Natural killer cell treated with Interleukin-12 subunit alpha and Interleukin-12 subunit beta and Interleukin-15 and Interleukin-18, amount 100 ng/mL, for 72 hours (primary cell): ENCODE measurements at regions not wholly inside any gene's neighbourhood (a gene's known extent, or its start where the extent isn't known, plus 50 kb on each side); places are given as distances from the start of the nearest gene placed in this dataset.

ENCODE experiments used
- ATAC-seq, 2 donors: fragments of 150-1000 bp; cut with Tn5 transposase in 1 of 2; sonication (Bioruptor Pico), chemical (Tn5 transposase) in 1 of 2; 2 replicates each; pipeline ENCODE4 v1.10.0; 2021
- DNase-seq: peaks from one replicate; pipeline ENCODE4 v3.0.0; 2022; ENCODE audit warnings: low spot score
- H3K27ac Mint-ChIP-seq, 2 donors: 1 replicate in 1 of 2; 2 replicates in 1 of 2; pipeline ENCODE4 v1.8.0; 2022; ENCODE audit warnings: mixed read lengths in 2 of 2, mild to moderate bottlenecking in 1 of 2, moderate library complexity in 1 of 2
- H3K27me3 Mint-ChIP-seq, 2 donors: 1 replicate in 1 of 2; 2 replicates in 1 of 2; pipeline ENCODE4 v1.8.0; 2022; ENCODE audit warnings: mixed read lengths in 2 of 2
- H3K36me3 Mint-ChIP-seq: one replicate; pipeline ENCODE4 v1.8.0; 2022; ENCODE audit warnings: mixed read lengths
- H3K4me1 Mint-ChIP-seq, 2 donors: 1 replicate in 1 of 2; 2 replicates in 1 of 2; pipeline ENCODE4 v1.8.0; 2022; ENCODE audit warnings: low read depth in 2 of 2, mixed read lengths in 2 of 2, mild to moderate bottlenecking in 1 of 2
- H3K4me3 Mint-ChIP-seq: one replicate; pipeline ENCODE4 v1.8.0; 2022; ENCODE audit warnings: mixed read lengths
- H3K9me3 Mint-ChIP-seq: 2 replicates; pipeline ENCODE4 v1.8.0; 2022; ENCODE audit warnings: mixed read lengths

DNA sequence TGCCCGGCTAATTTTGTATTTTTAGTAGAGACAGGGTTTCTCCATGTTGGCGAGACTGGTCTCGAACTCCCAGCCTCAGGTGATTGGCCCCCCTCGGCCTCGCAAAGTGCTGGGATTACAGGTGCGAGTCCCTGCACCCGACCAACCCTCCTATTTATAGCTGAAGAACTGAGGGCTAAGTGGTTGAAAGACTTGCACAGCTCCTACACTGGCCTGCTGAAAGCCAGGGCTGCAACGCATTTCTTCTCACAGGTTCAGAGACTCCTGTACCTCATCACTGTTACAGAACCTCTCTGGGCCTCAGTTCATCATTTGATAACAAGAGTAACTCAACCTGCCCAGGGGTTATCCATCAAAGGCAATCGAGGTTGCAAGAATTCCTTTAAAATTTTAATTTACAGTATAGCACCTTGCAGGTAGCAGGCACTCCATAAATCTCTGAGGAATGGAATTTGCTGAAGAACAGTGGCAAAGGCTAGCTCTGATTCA, 626.5 kb upstream of the TBL1XR1 start:
- Mint-ChIP-seq H3K4me1 (peaks cover 10% of the 10 kb centered on the region in 2 donors), H3K27me3 (no peaks in the 10 kb centered on the region), H3K27ac (no peak overlapping the region), H3K4me3 (no peak overlapping the region), H3K9me3 (no peaks in the 10 kb centered on the region), H3K36me3 (no peaks in the 10 kb centered on the region)
- DNase-seq (no peak), ATAC-seq (no peak)

DNA sequence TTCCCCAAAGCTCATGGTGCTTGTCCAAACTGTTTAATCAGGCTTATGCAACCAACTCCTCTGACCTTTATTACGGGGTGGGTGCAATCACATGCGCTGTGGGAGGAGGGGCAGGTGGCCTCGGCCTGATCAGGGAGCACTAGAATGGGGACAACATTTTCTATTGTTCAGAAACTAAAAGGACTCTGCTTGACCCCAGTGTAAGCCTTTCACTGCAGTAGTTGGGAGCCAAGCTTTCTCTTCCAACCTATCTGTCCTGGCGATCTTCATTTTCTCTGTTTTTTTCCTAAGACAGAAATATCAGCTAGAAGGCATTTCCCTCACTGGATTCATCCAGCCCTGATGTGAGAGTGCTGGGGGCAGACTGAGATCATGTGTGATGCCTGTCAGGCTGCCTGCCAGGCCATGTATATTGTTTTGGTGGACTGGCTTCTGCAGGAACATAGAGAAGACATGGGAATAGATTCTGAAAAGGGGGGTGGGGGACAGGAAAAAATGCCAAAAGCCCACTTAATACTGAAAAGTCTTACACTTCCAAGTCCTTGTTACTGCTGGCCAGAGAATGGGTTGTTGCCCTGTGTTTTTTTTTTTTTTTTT, 627.0 kb upstream of the TBL1XR1 start:
- Mint-ChIP-seq H3K27ac (no peak overlapping the region), H3K4me1 (peaks cover 10% of the 10 kb centered on the region in 2 donors), H3K27me3 (no peaks in the 10 kb centered on the region), H3K36me3 (no peaks in the 10 kb centered on the region), H3K4me3 (no peak overlapping the region), H3K9me3 (no peaks in the 10 kb centered on the region)
- no peak for DNase-seq
- no peak for ATAC-seq

DNA sequence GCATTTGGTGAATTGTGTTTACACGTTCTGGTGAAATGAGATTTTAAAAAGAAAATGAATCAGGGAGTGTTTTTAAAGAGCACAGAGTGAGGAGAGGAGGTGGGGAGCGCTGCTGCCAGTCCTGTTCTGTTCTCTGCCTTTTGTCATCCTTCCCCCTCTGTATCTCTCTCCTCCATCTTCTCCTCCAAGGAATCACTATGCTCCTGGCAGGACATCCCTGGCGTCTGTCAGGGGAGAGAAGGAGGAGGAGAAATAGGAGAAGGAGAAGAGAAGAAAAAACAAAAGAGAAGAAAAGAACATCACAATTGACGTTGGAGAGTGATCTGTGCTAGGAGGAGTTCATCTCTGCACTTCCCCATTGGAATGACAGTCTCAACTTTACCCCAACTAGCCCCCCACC, 627.6 kb upstream of the TBL1XR1 start:
- ATAC-seq: no peak

DNA sequence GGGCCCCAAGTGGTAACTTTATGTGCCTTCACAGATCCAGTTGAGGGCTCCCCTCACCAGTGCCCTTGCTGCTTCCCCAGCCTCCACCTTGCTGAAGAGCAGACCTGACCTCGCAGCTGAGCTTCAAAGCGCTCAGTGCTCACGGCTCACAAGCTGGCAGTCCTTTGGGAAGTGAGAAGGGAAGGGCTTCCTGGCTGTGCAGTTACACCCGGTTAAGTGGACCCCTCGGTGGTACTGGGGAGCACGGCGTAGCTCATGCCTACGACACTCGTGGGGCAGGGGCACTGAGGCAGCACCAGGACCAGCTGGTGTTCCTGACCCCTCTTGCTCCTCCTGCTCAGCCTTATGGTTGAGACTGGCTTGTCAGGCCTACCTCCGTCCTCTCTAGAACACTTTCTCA, 629.0 kb upstream of the TBL1XR1 start:
- Mint-ChIP-seq H3K36me3 (no peaks in the 10 kb centered on the region), H3K9me3 (no peaks in the 10 kb centered on the region)
- no peak for ATAC-seq

More for the DNA sequence above, 627.6 kb upstream of the TBL1XR1 start:
- H3K27me3 Mint-ChIP-seq: no peaks in the 10 kb centered on the region
- H3K4me3 Mint-ChIP-seq: no peak overlapping the region
- H3K36me3 Mint-ChIP-seq: no peaks in the 10 kb centered on the region
- DNase-seq: no peak
- no peak overlapping the region for H3K27ac Mint-ChIP-seq
- no peaks in the 10 kb centered on the region for H3K9me3 Mint-ChIP-seq
- H3K4me1 Mint-ChIP-seq: peaks cover 10% of the 10 kb centered on the region in 2 donors

DNA sequence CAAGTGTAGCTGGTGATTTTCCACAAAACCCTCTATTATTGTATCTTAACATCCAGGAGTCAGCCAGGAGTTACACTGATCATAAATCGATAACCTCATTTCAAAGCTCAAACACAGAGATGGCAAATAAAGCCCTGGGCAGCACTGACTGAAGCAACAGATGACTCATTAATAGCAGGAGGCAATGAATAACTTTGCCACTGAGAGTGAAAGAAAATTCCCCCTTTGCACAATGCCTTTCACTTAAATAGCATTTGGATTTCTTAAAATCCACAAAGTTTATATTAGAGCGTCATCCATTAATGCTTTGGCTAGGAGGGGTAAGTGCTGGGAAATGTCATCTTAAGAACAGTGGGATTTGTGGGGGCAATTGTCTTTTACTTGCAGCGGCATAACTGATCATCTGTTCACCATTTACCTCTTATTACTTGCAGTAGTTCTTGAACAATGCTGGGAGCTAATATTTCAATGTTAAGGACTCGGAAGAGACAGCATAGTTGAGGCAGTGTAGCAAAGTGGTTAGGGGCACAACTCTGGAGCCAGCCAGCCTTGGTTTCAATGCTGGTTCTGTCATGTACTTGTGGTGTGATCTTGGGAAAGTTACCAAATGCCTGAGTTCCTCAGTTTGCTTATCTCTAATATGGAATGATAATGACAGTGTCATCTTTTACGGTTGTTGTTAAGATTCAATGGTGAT, 630.4 kb upstream of the TBL1XR1 start:
- Mint-ChIP-seq H3K4me3 (no peak overlapping the region), H3K27me3 (no peaks in the 10 kb centered on the region), H3K27ac (peak overlapping the region in 1 of 2 donors; percentile 14), H3K36me3 (no peaks in the 10 kb centered on the region), H3K9me3 (no peaks in the 10 kb centered on the region), H3K4me1 (peaks cover 10% of the 10 kb centered on the region in 2 donors)
- DNase-seq: no peak
- ATAC-seq: peak; percentile 48 to 63

More for the DNA sequence above, 629.0 kb upstream of the TBL1XR1 start:
- Mint-ChIP-seq H3K27ac (no peak overlapping the region), H3K27me3 (no peaks in the 10 kb centered on the region), H3K4me1 (peaks cover 10% of the 10 kb centered on the region in 2 donors), H3K4me3 (no peak overlapping the region)
- no peak for DNase-seq

DNA sequence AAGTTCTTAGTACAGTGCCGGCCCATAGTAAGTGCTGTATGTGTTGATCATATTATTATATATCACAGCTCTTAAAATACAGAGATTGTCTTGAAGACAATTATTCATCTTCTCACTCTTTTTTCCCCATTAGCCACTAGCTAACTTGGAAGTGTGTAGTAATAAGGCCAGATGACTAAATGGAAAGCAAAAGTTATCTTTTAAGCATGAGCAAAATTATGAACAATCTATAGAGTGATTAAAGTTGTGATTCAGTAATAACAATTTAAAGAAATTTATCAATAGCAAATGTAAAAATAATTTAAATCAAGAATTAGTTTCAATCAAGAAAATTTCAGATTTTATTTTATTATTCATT, 630.9 kb upstream of the TBL1XR1 start:
- no peak for ATAC-seq
- H3K36me3 Mint-ChIP-seq: no peaks in the 10 kb centered on the region
- no peak for DNase-seq
- H3K4me3 Mint-ChIP-seq: no peak overlapping the region
- no peaks in the 10 kb centered on the region for H3K27me3 Mint-ChIP-seq
- H3K4me1 Mint-ChIP-seq: peaks cover 10% of the 10 kb centered on the region in 2 donors
- H3K27ac Mint-ChIP-seq: peak overlapping the region in 1 of 2 donors; percentile 14
- H3K9me3 Mint-ChIP-seq: no peaks in the 10 kb centered on the region

DNA sequence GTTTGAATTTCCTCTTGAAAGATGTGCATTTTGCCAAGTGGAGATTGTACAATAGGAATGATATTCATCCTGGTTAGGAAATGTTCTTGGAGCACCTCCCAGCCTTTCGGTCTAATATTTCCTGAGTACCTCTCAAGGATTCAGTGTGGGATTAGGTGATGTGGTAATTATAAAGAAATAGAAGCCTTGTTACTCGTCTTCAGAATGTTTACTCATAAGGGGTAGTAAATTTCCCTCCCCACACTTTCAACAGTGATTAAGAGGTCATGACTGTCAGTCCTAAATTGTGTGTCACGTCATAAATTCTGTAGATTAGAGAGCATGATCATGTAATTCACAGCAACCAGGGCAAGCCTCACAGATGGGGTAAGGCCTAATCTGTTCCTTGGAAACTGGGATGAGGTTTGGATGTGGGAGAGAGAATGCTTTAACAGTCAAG, 633.1 kb upstream of the TBL1XR1 start:
- Mint-ChIP-seq H3K4me3 (no peak overlapping the region), H3K9me3 (no peaks in the 10 kb centered on the region), H3K4me1 (peaks cover 10 to 13% of the 10 kb centered on the region in 2 donors), H3K36me3 (no peaks in the 10 kb centered on the region), H3K27ac (no peak overlapping the region), H3K27me3 (no peaks in the 10 kb centered on the region)
- no peak for ATAC-seq
- DNase-seq: no peak

DNA sequence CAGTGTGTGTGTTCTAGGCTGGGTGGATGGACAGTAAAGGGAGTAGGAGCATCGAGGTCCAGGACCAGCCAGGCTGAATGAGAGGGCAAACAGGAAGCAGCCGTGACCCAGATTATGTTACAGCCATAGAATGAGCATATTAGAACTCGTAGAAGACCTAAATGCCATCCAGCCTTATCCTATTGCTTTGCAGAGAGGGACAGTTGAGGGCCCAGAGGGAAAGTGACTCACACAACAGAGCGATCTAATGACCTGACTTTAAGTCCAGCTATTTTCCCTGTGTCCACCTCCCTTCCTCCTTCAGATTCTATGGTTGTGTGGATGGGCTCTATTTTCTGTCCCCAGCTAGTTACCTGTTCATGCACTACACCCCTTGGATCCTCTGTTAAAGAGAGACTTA, 634.1 kb upstream of the TBL1XR1 start:
- ATAC-seq: no peak
- Mint-ChIP-seq H3K36me3 (no peaks in the 10 kb centered on the region), H3K27ac (no peak overlapping the region), H3K4me3 (no peak overlapping the region), H3K27me3 (no peaks in the 10 kb centered on the region), H3K4me1 (peaks cover 10 to 13% of the 10 kb centered on the region in 2 donors), H3K9me3 (no peaks in the 10 kb centered on the region)
- no peak for DNase-seq

DNA sequence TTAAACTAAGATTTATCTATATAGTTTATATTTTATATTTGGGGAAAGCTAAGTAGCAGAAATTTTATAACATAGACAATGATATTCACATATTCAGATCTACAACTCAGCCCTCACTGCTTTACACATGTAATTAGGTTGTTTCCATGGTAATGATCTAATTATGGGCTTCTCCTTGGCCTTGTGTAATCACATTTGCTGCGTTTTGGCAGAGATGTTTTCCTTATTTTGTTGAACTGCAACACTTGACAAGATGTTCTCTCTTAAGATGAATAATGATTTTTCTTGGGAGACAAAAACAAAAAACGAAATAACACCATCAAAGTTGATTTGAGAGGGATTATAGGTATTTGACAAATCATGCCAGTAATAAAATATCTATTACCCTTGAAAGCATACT, 635.6 kb upstream of the TBL1XR1 start:
- H3K27ac Mint-ChIP-seq: no peak overlapping the region
- H3K36me3 Mint-ChIP-seq: no peaks in the 10 kb centered on the region
- no peaks in the 10 kb centered on the region for H3K27me3 Mint-ChIP-seq
- ATAC-seq (no peak), DNase-seq (no peak)
- no peak overlapping the region for H3K4me3 Mint-ChIP-seq
- no peaks in the 10 kb centered on the region for H3K9me3 Mint-ChIP-seq
- H3K4me1 Mint-ChIP-seq: peaks cover 3 to 7% of the 10 kb centered on the region in 2 donors

DNA sequence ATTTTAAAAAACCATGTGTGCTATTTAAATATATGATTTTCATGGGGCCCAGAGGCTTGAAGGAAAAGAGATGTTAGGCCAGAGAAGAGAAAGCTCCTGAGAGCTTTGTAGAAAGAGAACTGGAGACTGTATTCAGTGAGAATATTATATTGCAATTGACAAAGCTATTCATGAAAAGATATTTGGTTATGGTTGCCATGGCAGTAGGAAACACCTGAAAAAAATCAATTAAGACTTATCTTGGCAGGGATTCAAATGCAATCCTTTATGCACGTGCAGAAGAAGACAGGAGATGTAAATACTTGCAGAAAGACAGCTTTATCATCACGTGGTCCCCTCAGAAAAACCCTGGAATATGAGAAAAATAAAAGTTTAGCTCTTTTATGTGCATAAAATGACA, 636.0 kb upstream of the TBL1XR1 start:
- no peaks in the 10 kb centered on the region for H3K27me3 Mint-ChIP-seq
- ATAC-seq (no peak), DNase-seq (no peak)
- no peaks in the 10 kb centered on the region for H3K36me3 Mint-ChIP-seq
- H3K27ac Mint-ChIP-seq: no peak overlapping the region
- H3K4me3 Mint-ChIP-seq: no peak overlapping the region
- H3K9me3 Mint-ChIP-seq: no peaks in the 10 kb centered on the region
- H3K4me1 Mint-ChIP-seq: peaks cover 0 to 4% of the 10 kb centered on the region in 2 donors

DNA sequence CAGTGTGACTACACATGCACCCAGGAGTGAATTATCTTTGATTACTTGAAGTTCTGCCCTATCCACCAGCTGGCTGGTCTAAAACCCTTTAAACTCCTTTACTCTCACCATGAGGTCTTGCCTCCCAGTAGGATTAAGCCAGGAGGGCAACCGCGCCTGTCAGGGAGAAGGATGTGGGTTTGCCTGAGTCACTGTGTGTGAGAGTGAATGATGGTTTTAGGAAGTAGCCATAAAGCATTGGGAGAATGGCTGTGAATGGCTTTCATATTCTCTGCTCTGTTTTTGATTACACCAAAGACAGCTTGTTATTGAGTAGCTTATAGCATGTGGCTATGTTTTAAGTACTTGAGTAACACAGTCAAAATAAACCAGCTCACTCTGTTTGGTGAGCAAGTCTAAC, 637.7 kb upstream of the TBL1XR1 start:
- Mint-ChIP-seq H3K4me1 (peaks cover 0 to 4% of the 10 kb centered on the region in 2 donors), H3K27ac (no peak overlapping the region), H3K9me3 (no peaks in the 10 kb centered on the region)

DNA sequence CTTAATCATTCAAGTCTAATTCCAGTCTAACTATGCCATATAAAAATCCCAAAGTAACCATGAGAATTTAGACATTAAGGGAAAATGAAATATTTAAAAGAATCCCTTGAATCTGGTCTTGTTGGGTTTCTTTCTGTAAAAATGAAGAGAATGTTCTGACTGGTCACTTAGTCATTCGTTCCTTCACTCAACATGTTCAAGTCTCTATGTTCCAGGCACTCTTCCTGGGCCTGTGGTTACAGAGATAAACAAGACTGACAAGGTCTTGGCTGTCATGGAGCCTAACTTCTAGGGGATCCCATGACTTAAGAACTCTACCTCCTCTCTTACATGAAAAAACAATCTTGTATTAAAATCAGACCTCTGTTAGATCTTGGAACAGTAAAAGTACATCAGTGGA, 638.6 kb upstream of the TBL1XR1 start:
- H3K27ac Mint-ChIP-seq: no peak overlapping the region
- peaks cover 0 to 2% of the 10 kb centered on the region in 2 donors for H3K27me3 Mint-ChIP-seq
- no peak overlapping the region for H3K4me3 Mint-ChIP-seq
- DNase-seq (no peak), ATAC-seq (no peak)
- no peaks in the 10 kb centered on the region for H3K9me3 Mint-ChIP-seq
- H3K4me1 Mint-ChIP-seq: peaks cover 0 to 4% of the 10 kb centered on the region in 2 donors
- no peaks in the 10 kb centered on the region for H3K36me3 Mint-ChIP-seq

More for the DNA sequence above, 637.7 kb upstream of the TBL1XR1 start:
- ATAC-seq (no peak), DNase-seq (no peak)
- H3K27me3 Mint-ChIP-seq: peaks cover 0 to 1% of the 10 kb centered on the region in 2 donors
- H3K4me3 Mint-ChIP-seq: no peak overlapping the region
- H3K36me3 Mint-ChIP-seq: no peaks in the 10 kb centered on the region

DNA sequence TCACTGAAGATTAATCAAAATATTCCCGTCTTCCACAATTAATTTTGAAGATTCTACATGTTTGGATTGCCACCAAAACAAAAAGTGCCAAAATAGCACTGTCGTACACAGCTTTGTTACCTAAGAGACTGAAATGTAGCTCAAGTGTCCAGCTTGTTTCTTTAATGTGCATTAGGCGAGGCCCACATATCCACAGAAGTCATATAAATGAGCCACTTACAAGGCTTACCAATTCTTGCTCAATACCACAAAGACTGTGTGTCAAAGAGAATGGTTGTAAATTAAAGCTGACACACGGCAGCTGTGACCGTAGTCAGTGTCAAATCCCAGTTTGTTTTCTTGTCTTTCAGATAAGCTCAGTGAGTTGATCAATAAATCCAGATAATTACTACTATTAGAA, 639.4 kb upstream of the TBL1XR1 start:
- Mint-ChIP-seq H3K36me3 (no peaks in the 10 kb centered on the region), H3K27me3 (peaks cover 0 to 2% of the 10 kb centered on the region in 2 donors), H3K4me3 (no peak overlapping the region), H3K4me1 (peaks cover 0 to 4% of the 10 kb centered on the region in 2 donors), H3K9me3 (no peaks in the 10 kb centered on the region), H3K27ac (no peak overlapping the region)
- no peak for ATAC-seq
- no peak for DNase-seq

DNA sequence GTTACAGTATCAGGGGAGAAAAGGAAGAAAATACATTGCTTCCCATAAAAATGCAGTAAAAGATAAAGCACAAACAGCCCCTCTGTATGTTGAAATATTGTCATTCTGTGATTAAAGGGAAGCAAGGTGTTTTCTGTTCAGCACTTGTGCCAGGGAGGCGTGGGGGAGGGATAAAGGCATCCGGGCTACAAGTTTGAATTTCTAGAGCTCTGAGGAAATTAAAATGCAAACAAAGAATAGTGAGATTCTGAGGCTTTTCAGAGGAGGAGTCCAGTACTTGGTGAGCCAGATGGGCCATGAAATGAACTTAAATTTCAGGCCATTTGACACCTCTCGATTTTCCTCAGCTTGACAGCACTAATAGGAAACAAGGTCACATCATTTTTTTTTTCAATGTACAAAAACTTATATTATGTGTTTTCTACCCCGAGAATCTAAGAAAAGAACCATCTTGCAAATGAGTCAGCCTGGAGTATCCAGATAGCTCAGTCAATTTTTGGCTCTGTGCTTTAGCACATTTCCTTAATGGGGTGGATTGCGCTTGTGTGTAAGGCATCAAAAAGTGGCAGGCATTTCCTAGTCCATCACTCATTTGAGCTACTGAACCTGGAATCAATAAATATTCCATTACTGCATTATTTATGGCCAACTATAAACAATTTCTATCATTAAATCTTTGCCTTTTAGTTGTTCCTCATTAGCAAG, 640.8 kb upstream of the TBL1XR1 start:
- Mint-ChIP-seq H3K27ac (no peak overlapping the region), H3K36me3 (no peaks in the 10 kb centered on the region), H3K4me3 (no peak overlapping the region), H3K9me3 (no peaks in the 10 kb centered on the region), H3K4me1 (peaks cover 0 to 4% of the 10 kb centered on the region in 2 donors), H3K27me3 (peaks cover 0 to 2% of the 10 kb centered on the region in 2 donors)
- no peak for ATAC-seq
- no peak for DNase-seq
